ENCODE measurements at regions not wholly inside any gene's neighbourhood (a gene's known extent, or its start where the extent isn't known, plus 50 kb on each side); places are given as distances from the start of the nearest gene placed in this dataset.

DNA sequence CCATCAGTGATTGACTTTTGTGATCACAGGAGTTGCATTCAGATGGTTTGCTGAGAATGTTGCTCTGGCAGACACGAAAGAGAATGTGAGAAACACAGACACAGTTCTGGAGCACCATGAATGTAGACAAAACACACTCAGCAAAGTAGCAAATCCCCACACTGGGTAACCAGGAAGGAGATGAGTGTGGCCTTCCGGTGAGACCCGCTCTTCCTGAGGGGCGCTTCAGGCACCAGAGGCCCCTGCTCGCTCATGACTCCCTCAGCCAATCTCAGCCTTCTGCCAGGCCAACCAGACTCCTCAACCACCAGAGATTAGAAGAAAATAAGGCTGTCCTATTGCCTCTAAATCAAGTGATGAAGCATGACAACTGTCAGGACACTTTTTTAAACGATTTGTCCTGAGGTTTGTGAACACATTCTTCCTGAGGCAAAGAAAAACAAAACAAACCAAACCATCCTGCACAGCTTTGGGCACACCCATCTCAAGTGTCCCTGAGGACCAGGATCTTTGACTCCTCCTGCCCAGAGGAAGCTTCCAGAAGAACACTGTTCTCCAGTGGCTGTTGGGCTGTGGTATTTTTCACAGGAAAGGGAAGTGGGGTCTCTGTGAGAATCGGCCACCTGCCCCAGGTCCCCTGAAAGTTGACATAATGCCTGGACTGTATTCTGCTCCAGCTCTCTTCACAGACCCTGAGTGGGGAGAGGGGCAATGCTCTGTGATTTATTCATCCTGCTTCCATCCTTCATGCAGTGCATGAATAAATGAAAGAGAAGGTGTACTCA lies 152.8 kb downstream of the BCL11A start:
- DNase-seq, result no peak

DNA sequence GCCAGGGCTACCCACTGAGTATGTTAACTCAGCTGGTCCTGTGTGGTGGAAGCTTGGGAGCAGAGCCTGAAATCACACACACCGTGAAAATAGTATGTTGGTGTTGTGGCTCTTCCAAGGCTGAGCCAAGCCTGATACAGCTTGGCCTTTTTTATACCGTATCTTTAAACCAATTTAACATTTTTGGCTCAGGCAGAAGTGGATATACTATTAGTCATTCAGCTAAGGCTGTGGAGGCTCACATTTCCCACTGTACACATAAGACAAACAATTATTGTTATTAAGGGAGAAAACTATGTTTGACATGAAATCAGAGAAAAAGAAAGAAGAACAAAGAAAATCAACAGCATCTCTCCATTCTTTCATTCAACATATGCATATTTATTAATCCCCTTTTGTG lies 159.0 kb downstream of the BCL11A start:
- DNase-seq, result no peak

DNA sequence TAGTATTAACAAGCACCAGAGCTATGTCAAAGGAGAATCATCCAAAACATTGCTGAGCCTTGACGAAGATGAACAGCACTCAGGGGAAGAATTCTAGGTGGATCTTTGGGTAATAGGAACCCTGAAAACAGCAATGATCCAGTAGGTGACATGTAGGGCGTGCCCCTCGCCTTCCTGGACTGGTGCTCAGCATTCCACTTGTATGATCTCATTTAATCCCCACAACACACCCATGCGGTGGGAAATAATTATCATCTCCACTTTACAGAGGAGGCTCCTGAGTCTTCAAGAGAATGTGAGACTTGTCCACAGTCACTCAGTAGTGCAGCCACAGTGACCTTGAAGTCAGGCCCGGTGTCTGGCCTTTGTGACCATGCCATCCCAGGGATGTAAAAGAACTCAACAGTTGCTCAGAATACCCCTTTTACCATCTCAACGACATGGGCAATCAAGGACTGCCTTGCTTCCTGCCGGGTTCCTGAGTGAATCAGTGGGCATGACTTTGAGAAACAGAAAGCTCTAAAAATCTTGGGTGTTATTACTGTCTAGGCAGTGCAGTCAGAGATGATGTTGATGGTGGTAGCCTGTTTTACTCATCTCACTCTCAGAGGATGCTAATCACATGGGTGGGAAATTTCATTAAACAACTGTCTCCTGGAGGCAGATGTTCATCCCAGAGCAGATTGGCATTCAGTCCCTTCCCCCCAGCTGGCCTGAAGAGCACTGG lies 161.6 kb downstream of the BCL11A start:
- no peak for DNase-seq

DNA sequence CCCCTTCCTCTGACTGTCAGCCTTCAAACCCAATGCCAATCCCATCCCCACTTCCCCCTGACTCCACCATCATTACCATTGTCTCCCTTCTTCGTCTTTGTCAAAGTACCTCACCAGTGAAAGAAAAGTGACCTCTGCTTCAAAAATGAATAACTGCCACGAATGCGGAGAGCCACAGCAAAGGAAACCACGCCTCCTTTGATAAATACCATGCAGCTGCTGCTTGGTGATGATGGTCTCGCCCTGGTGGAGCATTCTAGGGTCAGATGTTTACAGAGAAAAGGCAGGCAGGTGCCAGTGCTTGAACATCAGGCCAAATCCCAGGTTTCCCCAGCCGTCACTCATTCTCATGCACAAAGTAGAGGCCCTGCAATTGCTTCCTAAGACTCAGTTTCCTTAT lies 162.2 kb downstream of the BCL11A start:
- DNase-seq, result no peak

DNA sequence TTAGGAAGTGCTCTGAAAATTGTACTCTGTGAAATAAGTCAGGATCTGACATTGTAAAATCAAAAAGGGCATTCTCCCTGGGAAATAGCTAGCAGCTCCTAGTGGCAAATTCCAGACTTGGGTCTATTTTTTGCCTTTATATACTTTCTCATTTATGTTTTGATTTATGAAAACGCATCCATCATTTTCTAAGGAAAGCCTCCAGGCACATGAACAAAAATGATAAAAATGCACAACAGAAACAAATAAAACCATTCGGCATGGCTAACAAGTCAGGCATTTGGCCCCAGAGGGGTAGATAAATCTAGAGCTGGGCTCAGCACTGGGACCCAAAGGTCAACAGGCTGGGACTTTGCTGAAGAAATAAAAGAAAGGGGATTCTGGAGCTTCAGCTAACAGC lies 167.0 kb downstream of the BCL11A start:
- no peak for DNase-seq

DNA sequence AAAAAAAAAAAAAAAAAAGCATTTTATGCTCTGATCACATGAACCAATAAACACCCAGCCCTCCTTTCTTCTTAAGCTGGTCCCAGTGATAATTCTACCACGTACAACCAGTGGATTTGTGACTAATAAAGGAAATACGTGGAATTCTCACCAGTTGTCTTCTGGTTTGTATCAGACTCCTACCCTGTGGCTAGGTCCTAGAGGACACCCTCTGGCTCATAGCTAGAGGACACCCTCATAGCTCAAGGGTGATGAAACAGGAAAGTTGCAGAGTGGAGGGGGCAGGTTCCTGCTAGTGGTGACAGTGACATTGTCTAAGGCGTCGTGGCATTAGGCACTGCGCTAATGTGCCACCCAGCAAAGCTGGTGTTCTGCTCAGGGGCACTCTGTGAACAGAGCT lies 167.8 kb downstream of the BCL11A start:
- no peak for DNase-seq

DNA sequence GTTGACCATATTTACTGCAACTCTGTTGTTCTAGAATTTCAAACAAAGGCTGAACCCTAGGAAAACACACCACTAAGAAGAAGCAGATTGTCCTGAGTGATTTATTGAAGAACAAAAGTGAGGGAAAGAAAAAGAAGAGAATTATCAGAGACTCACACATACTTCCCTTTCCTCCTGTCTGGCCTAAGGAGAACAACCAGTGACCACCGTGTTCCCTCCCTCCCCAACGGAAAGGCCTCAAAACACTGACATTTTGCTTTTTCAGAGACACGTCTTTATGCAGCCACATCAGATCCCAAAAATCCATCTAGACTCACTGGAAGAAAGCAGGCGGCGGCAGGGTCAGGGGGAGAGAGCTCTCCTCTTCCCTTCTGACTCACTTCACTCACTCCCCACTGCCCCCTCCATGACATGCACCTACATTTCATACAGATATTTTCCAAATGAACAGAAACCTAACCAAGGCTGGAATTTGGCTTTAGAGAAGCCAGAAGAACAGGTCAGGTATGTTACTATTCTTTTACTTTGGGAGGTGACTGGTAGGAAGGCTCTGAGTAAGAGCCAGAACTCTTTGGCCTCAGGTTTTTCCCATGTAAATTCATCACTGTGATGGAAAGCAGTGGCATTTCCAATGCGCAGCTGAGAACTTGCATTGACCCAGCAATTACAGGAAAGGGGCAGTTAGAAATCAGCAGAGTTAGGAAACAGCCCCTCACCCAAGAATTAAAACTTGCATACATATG lies 169.9 kb downstream of the BCL11A start:
- DNase-seq, result no peak

DNA sequence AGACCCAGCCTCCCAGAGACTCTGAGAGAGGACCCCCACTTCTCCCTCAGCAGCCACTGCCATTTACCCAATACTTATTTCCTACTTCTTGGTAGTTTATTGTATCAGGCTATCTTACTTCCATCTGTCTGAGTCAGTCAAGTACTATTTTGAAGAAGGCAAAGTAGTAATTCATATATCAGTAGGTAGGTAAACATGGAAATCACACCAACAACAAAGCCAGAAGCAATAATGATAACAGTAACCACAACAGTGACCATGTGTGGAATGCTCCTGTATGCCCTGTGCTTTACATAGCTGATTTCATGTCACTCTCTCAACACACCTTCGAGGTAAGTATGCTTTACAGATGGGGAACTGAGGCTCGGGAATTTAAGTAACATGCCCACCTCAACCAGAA lies 173.0 kb downstream of the BCL11A start:
- DNase-seq, result no peak

DNA sequence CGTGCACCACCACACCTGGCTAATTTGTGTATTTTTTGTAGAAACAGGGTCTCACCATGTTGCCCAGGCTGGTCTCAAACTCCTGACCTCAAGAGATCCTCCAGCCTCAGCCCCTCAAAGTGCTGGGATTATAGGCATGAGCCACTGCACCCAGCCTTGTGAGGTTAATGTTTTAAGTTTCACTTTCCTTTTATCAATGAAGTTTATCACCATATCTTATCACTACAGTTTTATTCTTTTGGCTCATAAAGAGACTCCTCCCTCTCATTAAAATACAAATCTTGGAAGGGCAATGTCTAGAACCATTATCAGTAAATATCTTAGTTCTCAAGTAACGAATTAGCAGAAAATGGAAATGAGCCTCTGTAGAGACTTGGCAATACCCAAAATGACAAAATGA lies 173.8 kb downstream of the BCL11A start:
- no peak for DNase-seq

DNA sequence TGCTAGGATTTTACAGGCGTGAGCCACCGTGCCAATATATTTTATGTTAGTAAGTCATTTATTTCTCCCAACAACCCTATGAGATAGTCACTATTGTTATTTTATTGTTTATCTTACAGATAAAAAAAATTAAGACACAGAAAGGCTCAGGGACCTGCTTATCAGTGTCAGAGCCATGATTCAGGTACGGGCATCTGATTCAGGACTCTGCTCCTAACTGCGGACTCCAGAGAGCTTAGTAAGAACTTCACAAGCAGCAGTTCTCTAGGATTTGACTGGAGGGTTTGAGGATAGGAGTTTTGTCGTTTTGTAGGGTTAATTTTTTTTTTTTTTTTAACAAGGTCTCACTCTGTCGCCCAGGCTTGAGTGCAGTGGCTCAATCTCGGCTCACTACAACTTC lies 174.2 kb downstream of the BCL11A start:
- DNase-seq, result no peak

DNA sequence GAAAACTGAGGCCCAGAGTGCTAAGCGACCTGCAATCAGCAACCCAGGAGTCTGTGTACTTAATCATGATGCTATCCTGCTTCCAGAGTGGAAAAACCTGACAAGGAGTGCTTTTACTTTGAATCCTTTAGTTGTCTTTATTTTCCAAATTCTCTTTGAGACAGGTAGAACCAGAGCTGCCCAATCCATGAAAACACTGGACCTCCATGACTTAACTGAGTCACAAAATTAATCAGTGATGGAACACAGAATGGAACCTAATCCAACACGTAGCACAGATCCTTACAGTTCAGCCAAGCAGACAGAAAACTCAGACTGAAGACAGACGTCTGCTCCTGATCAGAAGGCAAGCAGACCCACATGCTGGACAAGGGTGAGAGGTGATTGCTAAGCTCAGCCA lies 175.6 kb downstream of the BCL11A start:
- DNase-seq, result no peak

DNA sequence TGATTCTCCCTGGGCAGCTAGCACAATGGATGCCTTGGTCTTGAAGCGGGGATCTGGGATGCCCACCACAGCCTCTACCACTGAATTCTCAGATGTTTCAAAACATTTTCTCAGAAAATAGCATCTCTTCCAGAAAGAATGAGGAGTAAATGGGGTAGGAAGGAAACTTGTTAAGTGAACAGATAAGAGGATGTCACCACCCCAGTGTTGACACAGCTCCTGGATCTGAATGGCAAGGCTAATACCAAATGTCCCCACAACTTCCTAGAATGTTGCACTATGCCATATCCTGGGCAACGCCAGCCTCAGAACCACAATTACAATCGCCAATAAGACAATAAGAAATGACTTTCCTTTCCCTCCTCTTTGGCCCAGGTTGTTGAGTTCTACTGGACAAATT lies 177.2 kb downstream of the BCL11A start:
- no peak for DNase-seq

DNA sequence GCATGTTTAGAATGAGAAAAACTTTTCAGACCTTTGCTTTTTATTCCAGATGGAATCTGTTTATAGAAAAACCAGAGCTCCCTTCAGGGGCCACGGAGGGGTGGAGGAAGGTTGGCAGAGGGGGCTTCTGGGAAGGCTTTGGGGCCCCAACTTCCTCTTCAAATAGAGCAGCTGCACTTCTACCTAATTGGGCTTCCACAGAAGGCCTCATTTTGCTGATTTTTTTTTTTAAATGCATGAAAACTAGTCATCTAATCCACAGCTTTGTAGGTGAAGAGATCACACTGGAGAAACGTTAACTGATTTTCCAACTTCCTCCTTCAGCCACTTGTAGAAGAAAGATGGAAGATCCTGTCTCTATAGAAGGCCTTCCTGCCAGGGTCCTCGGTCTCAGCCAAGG lies 181.8 kb downstream of the BCL11A start:
- DNase-seq, result no peak

DNA sequence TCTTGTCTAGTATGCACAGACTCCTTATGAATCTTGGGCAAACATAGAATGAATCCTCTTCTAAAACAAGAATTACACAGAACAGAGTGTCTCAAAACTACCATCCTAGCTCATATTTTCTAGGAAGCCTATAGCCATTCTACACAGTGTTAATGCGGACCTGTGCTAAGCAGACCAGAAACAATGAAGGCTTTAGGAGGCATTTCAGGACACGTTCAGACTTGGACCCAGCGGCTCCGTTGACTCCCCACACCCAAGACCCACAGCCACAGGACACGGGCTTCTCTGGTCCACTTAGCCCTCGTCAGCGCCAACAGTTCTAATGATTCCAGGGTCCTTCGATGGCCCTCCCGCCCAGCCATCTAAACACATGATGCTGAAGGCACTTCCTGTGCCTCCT lies 182.2 kb downstream of the BCL11A start:
- no peak for DNase-seq

DNA sequence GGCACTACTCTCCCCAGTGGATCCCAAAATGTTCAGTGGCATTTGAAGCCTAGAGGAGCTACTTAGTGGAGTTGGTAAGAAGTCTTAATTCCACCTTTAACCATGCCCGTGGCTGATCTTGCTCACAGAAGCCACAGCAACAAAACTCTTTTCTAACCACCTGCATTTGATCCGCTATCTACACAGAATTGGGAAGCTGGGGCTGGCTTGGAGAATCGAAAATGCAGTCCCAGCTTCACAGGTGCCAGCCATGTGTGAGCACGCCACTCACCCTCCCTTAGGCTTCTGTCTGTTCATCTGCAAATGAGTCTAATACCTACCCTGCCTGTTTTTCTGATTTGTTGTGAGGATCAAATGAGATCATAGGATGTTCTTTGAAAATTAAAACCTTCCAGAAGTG lies 182.6 kb downstream of the BCL11A start:
- no peak for DNase-seq

DNA sequence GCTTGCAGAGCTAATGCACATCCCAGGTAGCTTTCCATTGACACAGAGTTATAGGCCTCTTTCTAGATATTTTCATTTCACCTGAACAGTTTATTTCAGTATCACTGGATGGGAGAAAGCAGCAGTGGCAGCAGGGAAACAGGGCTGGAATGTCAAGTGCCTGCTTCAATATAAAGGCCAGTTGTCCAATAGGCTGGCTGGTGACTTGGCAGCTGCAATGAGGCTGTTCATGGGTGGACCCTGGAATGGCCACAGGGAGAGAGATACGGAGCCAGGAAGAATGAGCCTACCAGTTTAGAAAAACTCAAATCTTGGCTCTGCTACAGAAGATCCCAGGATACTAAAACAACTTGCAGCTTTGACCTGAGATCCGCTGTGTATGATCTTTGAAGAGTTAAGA lies 185.0 kb downstream of the BCL11A start:
- no peak for DNase-seq

DNA sequence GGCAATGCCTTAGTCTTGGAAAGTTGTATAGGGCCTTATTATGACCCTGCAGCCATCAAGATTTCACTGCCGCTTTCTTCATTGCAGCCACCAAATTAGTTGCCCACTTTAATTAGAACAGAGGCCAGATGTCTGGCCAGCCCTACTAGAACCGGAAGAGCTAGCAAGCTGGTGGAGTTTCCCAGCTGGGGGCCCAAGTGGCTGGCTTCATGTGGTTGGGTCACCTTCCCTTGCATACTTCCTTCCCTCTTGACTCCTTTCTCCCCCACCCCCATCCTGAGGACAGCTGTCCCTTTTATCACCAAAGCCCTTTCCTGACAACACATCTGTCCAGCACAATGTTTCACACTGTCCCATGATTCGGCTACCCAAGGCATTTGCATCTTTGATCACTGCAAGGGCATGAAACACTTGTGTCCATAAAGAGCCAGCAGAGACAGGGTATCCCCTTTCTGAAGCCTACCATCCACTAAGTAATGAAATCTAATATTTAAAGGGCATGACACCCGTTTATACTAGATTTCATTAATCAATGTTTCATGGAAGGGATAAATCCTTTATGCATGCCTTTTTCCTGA lies 187.2 kb downstream of the BCL11A start:
- DNase-seq, result no peak

DNA sequence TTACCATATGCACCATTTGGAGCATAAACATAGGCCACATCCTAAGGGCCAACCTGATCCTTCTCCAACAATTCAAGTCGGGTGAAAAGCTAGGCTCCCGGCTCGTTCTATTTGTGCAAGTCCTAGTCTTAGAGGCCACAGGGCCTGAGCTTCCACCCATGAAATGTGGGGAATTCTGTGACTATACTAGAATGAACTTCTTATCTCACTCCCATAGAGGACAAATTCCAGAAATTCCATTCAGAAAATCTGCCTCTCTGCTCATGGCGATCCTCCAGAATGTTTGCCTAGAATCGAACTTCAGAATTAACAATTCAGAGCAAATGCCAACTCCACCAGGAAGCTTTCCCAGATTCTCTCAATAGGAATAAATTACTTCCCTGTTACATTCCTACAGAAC lies 187.9 kb downstream of the BCL11A start:
- DNase-seq, result no peak

DNA sequence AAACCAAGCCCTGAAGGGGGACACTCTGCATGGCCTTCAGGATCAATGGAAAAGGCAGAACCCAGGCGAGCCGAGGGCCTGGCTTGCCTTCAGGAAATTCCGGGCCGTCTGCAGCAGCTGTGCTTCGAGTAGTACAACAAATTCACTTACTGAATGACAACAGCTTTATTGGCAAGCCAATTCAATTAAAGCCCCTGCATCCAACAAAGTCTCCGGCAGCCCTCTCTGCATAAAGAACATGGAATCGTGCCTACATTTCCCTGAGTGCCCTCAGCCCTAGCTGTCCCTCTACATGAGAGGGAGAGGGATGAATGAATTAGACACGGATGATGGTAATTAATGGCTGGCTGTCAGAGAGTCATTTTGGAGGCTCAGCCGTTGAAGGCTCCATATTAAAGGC lies 189.0 kb downstream of the BCL11A start:
- no peak for DNase-seq

DNA sequence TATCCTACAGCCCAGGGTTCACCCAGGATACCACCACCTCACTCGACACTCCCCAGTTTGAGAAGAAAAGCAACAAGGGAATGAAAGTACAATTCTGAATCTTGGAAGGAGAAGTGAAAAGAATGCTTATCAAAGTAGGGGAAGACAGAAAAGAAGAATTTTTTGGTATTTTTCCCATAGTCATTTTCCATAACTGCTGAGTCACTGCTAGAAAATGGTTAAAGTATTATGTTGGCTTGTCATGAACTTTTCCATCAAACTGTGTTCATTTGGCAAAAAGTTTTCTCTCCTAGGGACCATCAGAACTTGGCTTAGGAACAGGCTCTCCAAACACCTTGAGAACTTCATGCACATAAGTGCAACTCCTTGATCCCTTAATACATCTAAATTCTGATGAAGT lies 192.0 kb downstream of the BCL11A start:
- no peak for DNase-seq

DNA sequence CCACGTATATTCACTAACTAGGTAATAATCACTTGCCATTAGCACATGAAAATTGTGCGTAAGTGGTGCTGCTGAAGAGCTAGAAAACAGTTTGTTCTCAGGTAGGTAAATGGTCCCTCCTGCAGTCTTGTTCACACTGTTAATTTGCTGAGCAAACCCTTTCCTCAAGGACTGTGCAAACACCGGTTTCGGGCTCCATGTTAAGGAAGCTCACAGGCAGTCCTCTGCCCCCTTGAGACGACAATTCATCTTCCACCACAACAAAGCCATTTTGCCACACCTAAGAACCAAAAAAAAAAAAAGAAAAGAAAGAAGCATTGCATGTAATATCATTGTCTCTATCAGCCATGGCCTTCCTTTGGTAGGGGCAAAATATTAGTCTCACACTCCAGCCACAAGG lies 193.9 kb downstream of the BCL11A start:
- no peak for DNase-seq

DNA sequence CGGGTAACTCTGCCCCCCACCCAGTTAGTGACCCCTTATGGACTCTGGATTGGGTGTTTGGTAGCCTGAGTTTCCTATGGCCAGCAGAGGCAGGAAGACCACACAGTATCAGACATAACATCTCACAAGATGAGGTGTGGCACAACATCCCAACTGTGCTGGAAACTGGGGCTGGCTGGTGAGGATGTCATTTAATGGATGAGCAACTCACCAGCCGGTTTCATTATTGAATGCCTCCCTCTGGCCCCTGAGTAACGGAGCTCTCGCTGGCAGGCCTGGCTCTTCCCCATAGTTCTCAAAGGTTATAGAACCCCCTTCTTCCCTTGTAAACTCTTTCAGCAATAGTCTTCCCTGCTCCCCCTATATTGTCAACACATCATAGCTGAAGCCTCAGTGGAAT lies 195.0 kb downstream of the BCL11A start:
- no peak for DNase-seq

DNA sequence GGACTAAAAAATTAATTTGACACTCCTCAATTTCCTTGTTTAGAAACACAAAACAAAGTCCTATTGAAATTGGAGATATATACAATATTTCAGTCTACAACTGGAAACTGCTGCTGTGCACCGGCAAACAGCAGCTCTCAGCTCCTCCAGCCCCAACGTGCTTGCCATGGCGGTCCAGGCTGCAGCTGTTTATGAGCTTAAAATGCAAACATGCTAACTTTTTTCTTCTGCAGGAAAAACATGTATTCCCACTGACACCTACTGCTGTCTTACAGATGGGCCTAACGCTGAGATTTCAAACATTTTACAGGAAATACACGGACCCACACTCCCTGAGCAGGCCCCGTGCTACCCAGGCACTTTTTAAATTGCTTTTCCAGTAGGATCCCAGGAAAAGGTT lies 195.5 kb downstream of the BCL11A start:
- no peak for DNase-seq

DNA sequence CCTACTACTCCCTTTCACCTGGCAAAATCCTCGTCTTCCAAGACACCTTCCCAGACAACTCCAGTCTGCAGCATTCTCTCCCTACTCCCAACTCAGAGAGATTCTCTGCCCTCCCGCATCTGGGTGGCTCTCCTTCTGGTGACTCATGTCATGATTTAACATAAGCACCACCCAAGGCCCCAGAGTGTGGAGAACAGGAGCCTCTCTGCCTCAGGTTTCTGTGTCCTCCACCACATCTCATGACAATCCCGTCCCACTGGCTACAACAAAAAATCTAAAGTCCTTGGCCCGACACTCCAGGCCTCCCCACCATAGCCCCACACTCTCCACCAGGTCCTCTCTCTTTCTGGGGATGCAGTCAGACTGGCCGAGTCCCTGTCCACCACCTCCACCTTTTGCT lies 197.1 kb downstream of the BCL11A start:
- no peak for DNase-seq

All from NCI-H2107 (cell line).